ENCODE measurements at regions not wholly inside any gene's neighbourhood (a gene's known extent, or its start where the extent isn't known, plus 50 kb on each side); places are given as distances from the start of the nearest gene placed in this dataset.

GRCh38 chr2:211133766-211134165 is 577.4 kb downstream of the CPS1 start:
- no peak for TF ChIP-seq CTCF (conservative IDR thresholded peaks at IDR 0.05; ENCODE audit: low read depth in 2 of 2)
- TF ChIP-seq REST (IDR thresholded peaks at IDR 0.05; ENCODE audit: unreplicated experiment) = no peak
- no peak for TF ChIP-seq EZH2phosphoT487 (IDR thresholded peaks at IDR 0.05; ENCODE audit: unreplicated experiment)
- TF ChIP-seq JUNB (IDR thresholded peaks at IDR 0.05; ENCODE audit: unreplicated experiment) = no peak
- no peak for TF ChIP-seq CREB1 (CRISPR knock-in tag; IDR thresholded peaks at IDR 0.05; ENCODE audit: low read depth)
- no peak for TF ChIP-seq POLR2AphosphoS5 (IDR thresholded peaks at IDR 0.05; ENCODE audit: low read depth)

Measured in GM23338 (cell line).